Peyer's patch (tissue), 4 donors: ENCODE measurements at regions not wholly inside any gene's neighbourhood (a gene's known extent, or its start where the extent isn't known, plus 50 kb on each side); places are given as distances from the start of the nearest gene placed in this dataset.

Experiments used
- CTCF ChIP-seq, 6 experiments: fragments of 450-650 bp in 4 of 6; fragments of 200-600 bp in 2 of 6; sonication (generic) in 1 of 6; IDR thresholded peaks; one replicate each; pipeline ENCODE4 v1.5.1; 2017 to 2019; ENCODE audit warnings: antibody characterized with exemption in 6 of 6, mild to moderate bottlenecking in 3 of 6, moderate library complexity in 1 of 6
- POLR2A ChIP-seq, 2 donors: fragments of 450-650 bp; IDR thresholded peaks; one replicate each; pipeline ENCODE4 v1.5.1; 2017; ENCODE audit warnings: antibody characterized with exemption in 2 of 2, mild to moderate bottlenecking in 2 of 2, moderate library complexity in 2 of 2

DNA sequence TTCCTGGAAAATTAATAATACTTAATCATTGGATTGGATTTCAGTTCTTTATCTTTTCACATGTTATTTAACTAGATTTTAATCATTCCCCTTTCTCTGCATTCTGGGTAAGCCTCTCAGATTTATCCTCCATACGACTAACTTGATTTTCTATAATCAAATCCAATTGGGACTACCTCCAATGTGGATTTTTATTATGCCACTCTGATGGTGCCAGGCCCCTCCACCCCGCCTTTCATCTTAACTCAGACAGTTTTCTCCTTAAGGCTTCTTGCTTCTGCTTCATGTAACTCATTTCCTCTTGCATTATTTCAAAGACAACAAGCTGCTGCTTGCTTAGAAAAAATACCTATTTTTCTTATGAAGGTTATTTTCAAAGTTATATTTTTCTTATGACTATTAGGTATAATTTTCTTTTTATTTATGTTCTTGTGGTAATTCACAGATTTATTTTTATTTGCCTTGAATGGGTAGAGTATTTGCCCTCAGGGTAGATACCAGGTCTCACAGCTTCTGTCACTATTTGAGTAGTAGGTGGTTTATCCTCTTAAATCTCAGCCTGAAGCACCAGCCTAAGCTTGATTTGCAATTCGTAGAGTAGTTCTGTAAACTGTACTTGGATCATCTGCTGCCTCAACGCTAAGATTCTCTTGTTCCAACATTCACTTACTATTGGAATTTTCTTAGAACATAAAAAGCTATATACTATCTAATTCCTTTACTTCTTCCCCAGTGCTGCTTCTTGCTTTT is 659.0 kb upstream of the ARRDC3 start:
- no peak for TF ChIP-seq CTCF (IDR thresholded peaks at IDR 0.05)
- TF ChIP-seq POLR2A (IDR thresholded peaks at IDR 0.05): no peak
